CD4-positive, CD25-positive, alpha-beta regulatory T cell (primary cell): ENCODE measurements at regions not wholly inside any gene's neighbourhood (a gene's known extent, or its start where the extent isn't known, plus 50 kb on each side); places are given as distances from the start of the nearest gene placed in this dataset.
"Not testable (repeated sequence)": the region's sequence is repeated elsewhere in the genome, so short reads cannot be mapped to it uniquely, and the experiment has no call there.

Source experiments
- ATAC-seq, 2 donors: fragments of 150-1000 bp; cut with Tn5 transposase; one replicate each; pipeline ENCODE4 v1.10.0; 2021; ENCODE audit warnings: low read depth in 2 of 2, moderate number of reproducible peaks in 2 of 2, moderate library complexity in 1 of 2
- DNase-seq, 3 donors: peaks; one replicate each; pipeline versions ENCODE4 v3.0.0 to v3.0.0-alpha.2; 2012 to 2022; ENCODE audit warnings: mixed read lengths in 1 of 3
- H3K27ac ChIP-seq: one replicate; pipeline ENCODE4 v1.7.0; 2013; ENCODE audit warnings: mild to moderate bottlenecking, low read length; ENCODE audit not compliant: insufficient read depth, poor library complexity, severe bottlenecking
- H3K27me3 ChIP-seq: one replicate; pipeline ENCODE4 v1.7.0; 2013; ENCODE audit warnings: low read length; ENCODE audit not compliant: control insufficient read depth, insufficient read depth
- H3K36me3 ChIP-seq: one replicate; pipeline ENCODE4 v1.7.0; 2013; ENCODE audit warnings: mild to moderate bottlenecking, low read length, moderate library complexity; ENCODE audit not compliant: control insufficient read depth, insufficient read depth
- H3K4me1 ChIP-seq: 2 replicates; pipeline ENCODE4 v1.7.0; 2013; ENCODE audit warnings: mild to moderate bottlenecking, low read length; ENCODE audit not compliant: insufficient read depth, control insufficient read depth, poor library complexity, severe bottlenecking
- H3K4me3 ChIP-seq: one replicate; pipeline ENCODE4 v1.7.0; 2013; ENCODE audit warnings: low read depth, mild to moderate bottlenecking, low read length, moderate library complexity
- H3K9me3 ChIP-seq, 2 experiments: 1 replicate in 1 of 2; 2 replicates in 1 of 2; pipeline ENCODE4 v1.7.0; 2013; ENCODE audit warnings: low read length in 2 of 2, mild to moderate bottlenecking in 1 of 2, moderate library complexity in 1 of 2; ENCODE audit not compliant: control insufficient read depth in 2 of 2
- H3K27ac Mint-ChIP-seq, 3 donors: one replicate each; pipeline ENCODE4 v1.8.0; 2020 to 2022; ENCODE audit warnings: mild to moderate bottlenecking in 3 of 3, mixed read lengths in 3 of 3, moderate library complexity in 2 of 3
- H3K27me3 Mint-ChIP-seq: one replicate; pipeline ENCODE4 v1.8.0; 2022; ENCODE audit warnings: mild to moderate bottlenecking, mixed read lengths
- H3K36me3 Mint-ChIP-seq: one replicate; pipeline ENCODE4 v1.8.0; 2020; ENCODE audit warnings: mixed read lengths
- H3K4me1 Mint-ChIP-seq, 4 donors: one replicate each; pipeline ENCODE4 v1.8.0; 2020 to 2022; ENCODE audit warnings: mixed read lengths in 4 of 4, mild to moderate bottlenecking in 1 of 4
- H3K4me3 Mint-ChIP-seq, 4 donors: one replicate each; pipeline ENCODE4 v1.8.0; 2020 to 2022; ENCODE audit warnings: mild to moderate bottlenecking in 4 of 4, mixed read lengths in 4 of 4, moderate library complexity in 3 of 4
- H3K9me3 Mint-ChIP-seq, 7 donors: one replicate each; pipeline ENCODE4 v1.8.0; 2020 to 2022; ENCODE audit warnings: mixed read lengths in 7 of 7, mild to moderate bottlenecking in 3 of 7, moderate library complexity in 2 of 7

DNA sequence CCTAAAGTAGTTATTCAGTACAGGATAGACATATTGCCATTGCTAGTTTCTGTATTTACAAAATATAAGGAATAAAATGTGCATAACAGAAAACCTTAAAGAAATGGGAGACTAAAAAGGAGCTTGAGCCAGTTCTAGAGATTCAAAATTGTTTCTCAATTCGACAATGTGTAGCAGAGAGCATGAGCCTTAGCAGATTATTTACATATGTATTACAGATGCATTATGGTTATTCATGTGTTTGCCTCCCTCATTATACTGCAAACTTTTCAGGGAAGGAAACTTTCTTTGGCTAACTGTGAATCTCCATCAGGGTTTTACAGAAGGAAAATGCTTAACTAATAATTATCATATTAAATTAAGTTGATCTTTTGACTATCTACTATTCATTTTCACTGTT is 854.4 kb upstream of the SLC39A10 start:
- no peaks in the 10 kb centered on the region for H3K36me3 Mint-ChIP-seq

DNA sequence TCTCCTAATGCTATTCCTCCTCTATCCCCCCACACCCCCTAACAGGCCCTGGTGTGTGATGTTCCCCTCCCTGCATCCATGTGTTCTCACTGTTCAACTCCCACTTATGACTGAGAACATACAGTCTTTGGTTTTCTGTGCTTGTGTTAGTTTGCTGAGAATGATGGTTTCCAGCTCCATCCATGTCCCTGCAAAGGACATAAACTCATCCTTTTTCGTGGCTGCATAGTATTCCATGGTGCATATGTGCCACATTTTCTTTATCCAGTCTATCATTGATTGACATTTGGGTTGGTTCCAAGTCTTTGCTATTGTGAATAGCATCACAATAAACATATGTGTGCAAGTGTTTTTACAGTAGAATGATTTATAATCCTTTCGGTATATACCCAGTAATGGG is 870.0 kb upstream of the SLC39A10 start:
- ATAC-seq, H3K4me1 ChIP-seq, H3K4me1 Mint-ChIP-seq, DNase-seq, H3K27me3 ChIP-seq, H3K4me3 Mint-ChIP-seq, H3K36me3 ChIP-seq, H3K27me3 Mint-ChIP-seq, H3K9me3 ChIP-seq, H3K4me3 ChIP-seq, H3K36me3 Mint-ChIP-seq, H3K27ac ChIP-seq, H3K27ac Mint-ChIP-seq, H3K9me3 Mint-ChIP-seq: not testable (repeated sequence)

More for the DNA sequence above, 854.4 kb upstream of the SLC39A10 start:
- DNase-seq (no peak), ATAC-seq (no peak)
- Histone ChIP-seq H3K9me3 (no peaks in the 10 kb centered on the region), H3K4me1 (no peaks in the 10 kb centered on the region), H3K36me3 (no peaks in the 10 kb centered on the region), H3K4me3 (no peak overlapping the region), H3K27ac (no peak overlapping the region), H3K27me3 (no peaks in the 10 kb centered on the region)
- no peak overlapping the region for H3K27ac Mint-ChIP-seq
- no peaks in the 10 kb centered on the region for H3K27me3 Mint-ChIP-seq
- peaks cover 1 to 7% (median 2%) of the 10 kb centered on the region in 7 donors for H3K9me3 Mint-ChIP-seq
- no peak overlapping the region for H3K4me3 Mint-ChIP-seq
- H3K4me1 Mint-ChIP-seq = no peaks in the 10 kb centered on the region

DNA sequence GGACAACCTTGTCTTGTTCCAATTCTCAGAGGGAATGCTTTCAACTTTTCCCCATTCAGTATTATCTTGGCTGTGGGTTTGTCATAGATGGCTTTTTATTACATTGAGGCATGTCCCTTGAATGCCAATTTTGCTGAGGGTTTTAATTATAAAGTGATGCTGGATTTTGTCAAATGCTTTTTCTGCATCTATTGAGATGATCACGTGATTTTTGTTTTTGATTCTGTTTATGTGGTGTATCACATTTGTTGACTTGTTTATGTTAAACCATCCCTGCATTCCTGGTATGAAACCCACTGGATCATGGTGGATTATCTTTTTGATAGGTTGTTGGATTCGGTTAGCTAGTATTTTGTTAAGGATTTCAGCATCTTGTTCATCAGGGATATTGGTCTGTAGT is 885.6 kb upstream of the SLC39A10 start:
- not testable (repeated sequence) for H3K4me1 ChIP-seq, H3K36me3 Mint-ChIP-seq, H3K4me3 ChIP-seq, ATAC-seq, H3K9me3 ChIP-seq, H3K27ac ChIP-seq, H3K4me1 Mint-ChIP-seq, H3K27ac Mint-ChIP-seq, H3K27me3 Mint-ChIP-seq, H3K4me3 Mint-ChIP-seq, DNase-seq, H3K27me3 ChIP-seq, H3K36me3 ChIP-seq
- peaks cover 0 to 14% (median 1%) of the 10 kb centered on the region in 7 donors for H3K9me3 Mint-ChIP-seq

DNA sequence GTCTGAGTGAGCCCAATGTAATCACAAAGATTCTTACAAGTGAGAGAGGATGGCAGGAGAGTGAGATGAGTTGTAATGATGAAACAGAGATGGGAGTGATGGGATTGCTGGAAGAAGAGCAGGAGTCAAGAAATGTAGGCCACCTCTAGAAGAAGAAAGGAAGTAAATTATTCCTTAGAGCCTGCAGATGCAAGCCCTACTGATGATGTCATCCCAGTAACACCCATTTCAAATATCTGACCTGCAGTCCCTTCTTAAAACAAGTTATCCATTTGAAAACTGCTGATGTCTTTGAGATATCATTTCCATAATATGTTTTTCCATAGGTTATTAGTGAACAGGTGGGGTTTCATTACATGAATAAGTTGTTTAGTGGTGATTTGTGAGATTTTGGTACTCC is 888.0 kb upstream of the SLC39A10 start:
- H3K27ac Mint-ChIP-seq = no peak overlapping the region

DNA sequence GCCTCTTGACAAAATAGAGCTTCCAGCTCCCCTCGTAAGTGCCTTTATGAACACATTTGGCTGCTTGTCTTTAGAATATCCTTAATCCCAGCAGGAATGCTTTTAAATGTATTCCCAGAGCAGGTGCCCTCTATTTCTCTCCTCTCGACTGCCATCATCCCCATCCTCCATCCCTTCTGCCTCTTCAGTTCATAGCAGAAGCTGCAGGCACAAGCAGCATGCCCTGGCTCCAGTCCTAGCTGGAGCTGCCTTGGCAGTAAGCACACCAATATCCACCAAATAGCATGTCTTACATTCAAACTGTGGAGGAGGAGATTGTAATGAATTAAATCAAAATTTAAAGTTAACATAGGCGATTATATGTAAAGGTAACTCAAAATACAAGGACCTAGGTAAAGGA is 891.3 kb upstream of the SLC39A10 start:
- DNase-seq (no peak), ATAC-seq (no peak)
- Histone ChIP-seq H3K9me3 (no peaks in the 10 kb centered on the region), H3K4me1 (no peaks in the 10 kb centered on the region), H3K27me3 (no peaks in the 10 kb centered on the region), H3K4me3 (no peak overlapping the region), H3K36me3 (no peaks in the 10 kb centered on the region), H3K27ac (no peak overlapping the region)
- Mint-ChIP-seq H3K4me1 (no peaks in the 10 kb centered on the region), H3K27me3 (no peaks in the 10 kb centered on the region), H3K27ac (no peak overlapping the region), H3K36me3 (no peaks in the 10 kb centered on the region), H3K4me3 (no peak overlapping the region), H3K9me3 (peaks cover 0 to 7% (median 0%) of the 10 kb centered on the region in 7 donors)

More for the DNA sequence above, 888.0 kb upstream of the SLC39A10 start:
- Histone ChIP-seq H3K36me3 (no peaks in the 10 kb centered on the region), H3K27me3 (no peaks in the 10 kb centered on the region), H3K9me3 (no peaks in the 10 kb centered on the region), H3K4me3 (no peak overlapping the region), H3K4me1 (no peaks in the 10 kb centered on the region), H3K27ac (no peak overlapping the region)
- peaks cover 0 to 14% (median 1%) of the 10 kb centered on the region in 7 donors for H3K9me3 Mint-ChIP-seq
- H3K36me3 Mint-ChIP-seq = no peaks in the 10 kb centered on the region
- ATAC-seq (no peak), DNase-seq (no peak)
- no peaks in the 10 kb centered on the region for H3K27me3 Mint-ChIP-seq
- H3K4me1 Mint-ChIP-seq = no peaks in the 10 kb centered on the region
- H3K4me3 Mint-ChIP-seq = no peak overlapping the region

DNA sequence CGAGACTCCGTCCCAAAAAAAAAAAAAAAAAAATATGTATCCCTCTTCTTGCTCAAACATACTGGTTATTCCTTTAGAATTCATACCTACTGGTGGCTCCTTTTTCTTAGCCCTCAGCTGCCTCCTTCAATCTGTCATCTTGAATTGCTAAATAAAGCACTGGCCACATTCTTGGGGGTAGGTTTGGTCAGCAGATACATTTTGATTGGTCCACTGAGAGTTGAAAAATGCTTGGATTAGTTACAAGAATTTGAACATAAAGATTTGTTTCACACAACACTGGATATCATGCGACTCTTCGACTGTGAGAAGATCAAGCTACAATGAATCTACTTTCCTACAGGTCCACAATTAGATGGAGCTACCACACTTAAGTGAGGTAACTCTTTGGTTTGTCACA is 906.1 kb upstream of the SLC39A10 start:
- H3K4me1 Mint-ChIP-seq = no peaks in the 10 kb centered on the region
- H3K36me3 Mint-ChIP-seq = no peaks in the 10 kb centered on the region
- no peak overlapping the region for H3K27ac Mint-ChIP-seq
- H3K4me3 Mint-ChIP-seq = no peak overlapping the region
- no peaks in the 10 kb centered on the region for H3K27me3 Mint-ChIP-seq
- DNase-seq (no peak), ATAC-seq (no peak)
- no peak overlapping the region for H3K27ac ChIP-seq
- H3K4me3 ChIP-seq = no peak overlapping the region
- no peaks in the 10 kb centered on the region for H3K36me3 ChIP-seq
- no peaks in the 10 kb centered on the region for H3K4me1 ChIP-seq
- H3K27me3 ChIP-seq = no peaks in the 10 kb centered on the region
- H3K9me3 Mint-ChIP-seq = peaks cover 0 to 1% (median 0%) of the 10 kb centered on the region in 7 donors
- H3K9me3 ChIP-seq = no peaks in the 10 kb centered on the region

DNA sequence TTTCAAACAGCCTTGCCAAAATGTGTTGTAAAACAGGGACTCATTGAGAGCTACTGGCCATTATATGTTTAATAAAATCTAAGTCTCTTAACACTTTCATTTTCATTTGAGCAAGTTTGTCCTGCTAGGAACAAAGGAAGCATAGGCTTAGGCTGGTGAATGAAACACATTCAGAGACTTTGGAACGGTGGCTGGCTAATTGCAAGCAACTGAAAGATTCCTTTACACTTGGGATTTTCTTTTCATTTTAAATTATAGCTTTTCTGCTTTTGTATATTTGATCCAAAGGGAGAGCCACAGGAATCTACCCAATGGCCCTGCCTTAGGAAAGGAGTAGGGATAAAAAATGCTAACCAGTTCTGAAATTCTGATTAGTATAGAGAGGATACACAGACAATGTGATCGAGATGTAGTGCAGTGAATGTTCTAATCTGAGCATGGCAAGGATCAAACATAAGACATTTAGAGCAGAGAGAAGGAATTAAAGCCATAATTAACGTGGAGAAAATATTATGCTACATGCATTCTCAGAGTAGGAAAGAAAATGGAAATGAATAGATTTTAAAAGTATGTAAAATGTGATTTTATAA is 911.4 kb upstream of the SLC39A10 start:
- no peaks in the 10 kb centered on the region for H3K27me3 Mint-ChIP-seq
- H3K27me3 ChIP-seq = no peaks in the 10 kb centered on the region
- no peaks in the 10 kb centered on the region for H3K9me3 ChIP-seq
- H3K4me1 ChIP-seq = no peaks in the 10 kb centered on the region
- H3K27ac Mint-ChIP-seq = no peak overlapping the region
- H3K27ac ChIP-seq = no peak overlapping the region
- no peak for ATAC-seq
- no peaks in the 10 kb centered on the region for H3K36me3 Mint-ChIP-seq
- H3K4me3 ChIP-seq = no peak overlapping the region
- peaks cover 0 to 2% (median 0%) of the 10 kb centered on the region in 4 donors for H3K4me1 Mint-ChIP-seq
- no peak overlapping the region for H3K4me3 Mint-ChIP-seq
- H3K36me3 ChIP-seq = no peaks in the 10 kb centered on the region
- H3K9me3 Mint-ChIP-seq = peaks cover 0 to 1% (median 0%) of the 10 kb centered on the region in 7 donors
- no peak for DNase-seq

DNA sequence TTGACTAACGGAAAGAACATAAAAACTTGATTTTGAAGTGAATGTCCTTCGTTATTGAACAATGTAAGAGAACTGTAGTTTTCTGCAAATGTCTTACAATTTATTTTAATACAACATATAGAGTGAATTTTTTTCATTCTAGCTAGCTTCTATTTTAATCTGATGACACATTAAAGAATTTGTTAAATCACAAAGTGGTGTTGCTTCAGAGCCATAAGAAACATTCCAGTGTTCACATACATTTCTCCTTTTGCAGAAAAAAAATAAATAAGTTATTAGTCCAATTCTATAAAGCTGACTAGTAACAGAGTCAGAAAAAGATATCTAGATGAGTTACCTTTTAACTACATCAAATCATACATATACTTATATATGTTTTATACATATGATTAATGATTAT is 914.3 kb upstream of the SLC39A10 start:
- Mint-ChIP-seq H3K4me1 (peaks cover 0 to 2% (median 0%) of the 10 kb centered on the region in 4 donors), H3K27me3 (no peaks in the 10 kb centered on the region), H3K9me3 (peaks cover 0 to 2% (median 0%) of the 10 kb centered on the region in 7 donors), H3K4me3 (no peak overlapping the region), H3K36me3 (no peaks in the 10 kb centered on the region), H3K27ac (no peak overlapping the region)
- H3K9me3 ChIP-seq = no peaks in the 10 kb centered on the region
- H3K4me1 ChIP-seq = no peaks in the 10 kb centered on the region
- ATAC-seq (no peak), DNase-seq (no peak)
- no peaks in the 10 kb centered on the region for H3K36me3 ChIP-seq
- H3K27me3 ChIP-seq = no peaks in the 10 kb centered on the region
- no peak overlapping the region for H3K4me3 ChIP-seq
- no peak overlapping the region for H3K27ac ChIP-seq
